GM21723 (cell line): ENCODE measurements at regions not wholly inside any gene's neighbourhood (a gene's known extent, or its start where the extent isn't known, plus 50 kb on each side); places are given as distances from the start of the nearest gene placed in this dataset.
A peak's percentile ranks its signal among the peaks of the same experiment; 100 is the strongest.

Experiments
- ATAC-seq: cut with Tn5 transposase; IDR thresholded peaks from one replicate; pipeline ENCODE4 v1.9.1; 2021; ENCODE audit warnings: mild to moderate bottlenecking, moderate library complexity; ENCODE audit not compliant: unreplicated experiment

GRCh38 chr5:86970361-86970760 is 297.3 kb upstream of the RASA1 start:
- ATAC-seq = no peak

GRCh38 chr5:86971034-86971571 is 296.6 kb upstream of the RASA1 start:
- ATAC-seq = no peak

GRCh38 chr5:86974955-86975354 is 292.7 kb upstream of the RASA1 start:
- no peak for ATAC-seq

- no peak for ATAC-seq
Observed at GRCh38 chr5:86977190-86977589, 290.5 kb upstream of the RASA1 start.

- ATAC-seq = no peak
Observed at GRCh38 chr5:86977808-86978207, 289.9 kb upstream of the RASA1 start.

- ATAC-seq = no peak
Observed at GRCh38 chr5:86979811-86980411, 287.8 kb upstream of the RASA1 start.

- ATAC-seq = no peak
Observed at GRCh38 chr5:86981898-86982297, 285.8 kb upstream of the RASA1 start.

- ATAC-seq = peak; percentile 66
Observed at GRCh38 chr5:86983208-86983607, 284.5 kb upstream of the RASA1 start.

- ATAC-seq = no peak
Observed at GRCh38 chr5:86986837-86987236, 280.8 kb upstream of the RASA1 start.

- no peak for ATAC-seq
Observed at GRCh38 chr5:86997516-86997915, 270.2 kb upstream of the RASA1 start.

- no peak for ATAC-seq
Observed at GRCh38 chr5:86999951-87000350, 267.7 kb upstream of the RASA1 start.

GRCh38 chr5:87002485-87002884 is 265.2 kb upstream of the RASA1 start:
- no peak for ATAC-seq

- ATAC-seq = no peak
Observed at GRCh38 chr5:87004101-87004500, 263.6 kb upstream of the RASA1 start.

- no peak for ATAC-seq
Observed at GRCh38 chr5:87007737-87008136, 259.9 kb upstream of the RASA1 start.

- ATAC-seq = no peak
Observed at GRCh38 chr5:87008751-87009560, 258.7 kb upstream of the RASA1 start.

GRCh38 chr5:87010736-87011135 is 256.9 kb upstream of the RASA1 start:
- ATAC-seq = no peak

- ATAC-seq = no peak
Observed at GRCh38 chr5:87015901-87016300, 251.8 kb upstream of the RASA1 start.

GRCh38 chr5:87020099-87020934 is 247.4 kb upstream of the RASA1 start:
- peak; percentile 95 for ATAC-seq

GRCh38 chr5:87022415-87022814 is 245.3 kb upstream of the RASA1 start:
- no peak for ATAC-seq

GRCh38 chr5:87027570-87027969 is 240.1 kb upstream of the RASA1 start:
- no peak for ATAC-seq

- no peak for ATAC-seq
Observed at GRCh38 chr5:87029951-87030350, 237.7 kb upstream of the RASA1 start.
